ENCODE measurements at regions not wholly inside any gene's neighbourhood (a gene's known extent, or its start where the extent isn't known, plus 50 kb on each side); places are given as distances from the start of the nearest gene placed in this dataset.

- TF ChIP-seq, protein P1, sequence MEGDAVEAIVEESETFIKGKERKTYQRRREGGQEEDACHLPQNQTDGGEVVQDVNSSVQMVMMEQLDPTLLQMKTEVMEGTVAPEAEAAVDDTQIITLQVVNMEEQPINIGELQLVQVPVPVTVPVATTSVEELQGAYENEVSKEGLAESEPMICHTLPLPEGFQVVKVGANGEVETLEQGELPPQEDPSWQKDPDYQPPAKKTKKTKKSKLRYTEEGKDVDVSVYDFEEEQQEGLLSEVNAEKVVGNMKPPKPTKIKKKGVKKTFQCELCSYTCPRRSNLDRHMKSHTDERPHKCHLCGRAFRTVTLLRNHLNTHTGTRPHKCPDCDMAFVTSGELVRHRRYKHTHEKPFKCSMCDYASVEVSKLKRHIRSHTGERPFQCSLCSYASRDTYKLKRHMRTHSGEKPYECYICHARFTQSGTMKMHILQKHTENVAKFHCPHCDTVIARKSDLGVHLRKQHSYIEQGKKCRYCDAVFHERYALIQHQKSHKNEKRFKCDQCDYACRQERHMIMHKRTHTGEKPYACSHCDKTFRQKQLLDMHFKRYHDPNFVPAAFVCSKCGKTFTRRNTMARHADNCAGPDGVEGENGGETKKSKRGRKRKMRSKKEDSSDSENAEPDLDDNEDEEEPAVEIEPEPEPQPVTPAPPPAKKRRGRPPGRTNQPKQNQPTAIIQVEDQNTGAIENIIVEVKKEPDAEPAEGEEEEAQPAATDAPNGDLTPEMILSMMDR (conservative IDR thresholded peaks at IDR 0.05): no peak
- no peak for TF ChIP-seq EZH2 (IDR thresholded peaks at IDR 0.05; ENCODE audit: low read depth)
These were observed 157.2 kb upstream of the CDH18 start for GRCh38 chr5:20145240-20145639.

All from PC-9 (cell line).